ENCODE measurements at regions not wholly inside any gene's neighbourhood (a gene's known extent, or its start where the extent isn't known, plus 50 kb on each side); places are given as distances from the start of the nearest gene placed in this dataset.

- TF ChIP-seq CTCF (IDR thresholded peaks at IDR 0.05) (no peak), ELK1 (IDR thresholded peaks at IDR 0.05; ENCODE audit: low read depth, low read length) (no peak), ZFP36 (IDR thresholded peaks at IDR 0.05; ENCODE audit: borderline replicate concordance, partially characterized antibody) (no peak), EP300 (IDR thresholded peaks at IDR 0.05) (no peak), ZSCAN20 (CRISPR knock-in tag; IDR thresholded peaks at IDR 0.05) (no peak), HOXA7 (CRISPR knock-in tag; IDR thresholded peaks at IDR 0.05) (no peak), ESRRA (IDR thresholded peaks at IDR 0.05; ENCODE audit: borderline replicate concordance, low read length) (no peak), MYC (IDR thresholded peaks at IDR 0.05; ENCODE audit: borderline replicate concordance, low read length) (no peak), RFX5 (IDR thresholded peaks at IDR 0.05) (no peak)
- TF ChIP-seq, protein P1, sequence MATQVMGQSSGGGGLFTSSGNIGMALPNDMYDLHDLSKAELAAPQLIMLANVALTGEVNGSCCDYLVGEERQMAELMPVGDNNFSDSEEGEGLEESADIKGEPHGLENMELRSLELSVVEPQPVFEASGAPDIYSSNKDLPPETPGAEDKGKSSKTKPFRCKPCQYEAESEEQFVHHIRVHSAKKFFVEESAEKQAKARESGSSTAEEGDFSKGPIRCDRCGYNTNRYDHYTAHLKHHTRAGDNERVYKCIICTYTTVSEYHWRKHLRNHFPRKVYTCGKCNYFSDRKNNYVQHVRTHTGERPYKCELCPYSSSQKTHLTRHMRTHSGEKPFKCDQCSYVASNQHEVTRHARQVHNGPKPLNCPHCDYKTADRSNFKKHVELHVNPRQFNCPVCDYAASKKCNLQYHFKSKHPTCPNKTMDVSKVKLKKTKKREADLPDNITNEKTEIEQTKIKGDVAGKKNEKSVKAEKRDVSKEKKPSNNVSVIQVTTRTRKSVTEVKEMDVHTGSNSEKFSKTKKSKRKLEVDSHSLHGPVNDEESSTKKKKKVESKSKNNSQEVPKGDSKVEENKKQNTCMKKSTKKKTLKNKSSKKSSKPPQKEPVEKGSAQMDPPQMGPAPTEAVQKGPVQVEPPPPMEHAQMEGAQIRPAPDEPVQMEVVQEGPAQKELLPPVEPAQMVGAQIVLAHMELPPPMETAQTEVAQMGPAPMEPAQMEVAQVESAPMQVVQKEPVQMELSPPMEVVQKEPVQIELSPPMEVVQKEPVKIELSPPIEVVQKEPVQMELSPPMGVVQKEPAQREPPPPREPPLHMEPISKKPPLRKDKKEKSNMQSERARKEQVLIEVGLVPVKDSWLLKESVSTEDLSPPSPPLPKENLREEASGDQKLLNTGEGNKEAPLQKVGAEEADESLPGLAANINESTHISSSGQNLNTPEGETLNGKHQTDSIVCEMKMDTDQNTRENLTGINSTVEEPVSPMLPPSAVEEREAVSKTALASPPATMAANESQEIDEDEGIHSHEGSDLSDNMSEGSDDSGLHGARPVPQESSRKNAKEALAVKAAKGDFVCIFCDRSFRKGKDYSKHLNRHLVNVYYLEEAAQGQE (IDR thresholded peaks at IDR 0.05), result no peak
- TF ChIP-seq, protein P2, sequence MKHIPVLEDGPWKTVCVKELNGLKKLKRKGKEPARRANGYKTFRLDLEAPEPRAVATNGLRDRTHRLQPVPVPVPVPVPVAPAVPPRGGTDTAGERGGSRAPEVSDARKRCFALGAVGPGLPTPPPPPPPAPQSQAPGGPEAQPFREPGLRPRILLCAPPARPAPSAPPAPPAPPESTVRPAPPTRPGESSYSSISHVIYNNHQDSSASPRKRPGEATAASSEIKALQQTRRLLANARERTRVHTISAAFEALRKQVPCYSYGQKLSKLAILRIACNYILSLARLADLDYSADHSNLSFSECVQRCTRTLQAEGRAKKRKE (CRISPR knock-in tag; IDR thresholded peaks at IDR 0.05; ENCODE audit: low read depth), result no peak
Observed at GRCh38 chr6:113315879-113316278, 541.3 kb upstream of the MARCKS start.

All from A549 (cell line).